Ishikawa (cell line): ENCODE measurements at regions not wholly inside any gene's neighbourhood (a gene's known extent, or its start where the extent isn't known, plus 50 kb on each side); places are given as distances from the start of the nearest gene placed in this dataset.

Source experiments
- CEBPB ChIP-seq: IDR thresholded peaks from 2 replicates; pipeline ENCODE4 v1.6.1; 2012
- CREB1 ChIP-seq: IDR thresholded peaks from 2 replicates; pipeline ENCODE4 v1.6.1; 2012; ENCODE audit warnings: low read depth
- EGR1 ChIP-seq: IDR thresholded peaks from 2 replicates; pipeline ENCODE4 v1.6.1; 2012
- EP300 ChIP-seq: IDR thresholded peaks from 2 replicates; pipeline ENCODE4 v1.6.1; 2012; ENCODE audit warnings: borderline replicate concordance
- FOXM1 ChIP-seq: IDR thresholded peaks from 2 replicates; pipeline ENCODE4 v1.6.1; 2012; ENCODE audit warnings: low read depth, borderline replicate concordance
- NFIC ChIP-seq: IDR thresholded peaks from 2 replicates; pipeline ENCODE4 v1.6.1; 2012
- RAD21 ChIP-seq: IDR thresholded peaks from 2 replicates; pipeline ENCODE4 v1.6.1; 2012; ENCODE audit warnings: low read depth
- REST ChIP-seq: IDR thresholded peaks from 2 replicates; pipeline ENCODE4 v1.6.1; 2012; ENCODE audit warnings: low read depth, mild to moderate bottlenecking
- TAF1 ChIP-seq: IDR thresholded peaks from 2 replicates; pipeline ENCODE4 v1.6.1; 2012; ENCODE audit warnings: low read depth, mild to moderate bottlenecking
- TCF12 ChIP-seq: IDR thresholded peaks from 2 replicates; pipeline ENCODE4 v1.6.1; 2012; ENCODE audit warnings: low read depth
- TEAD4 ChIP-seq: IDR thresholded peaks from 2 replicates; pipeline ENCODE4 v1.6.1; 2012
- USF1 ChIP-seq: IDR thresholded peaks from 2 replicates; pipeline ENCODE4 v1.6.1; 2012
- YY1 ChIP-seq: IDR thresholded peaks from 2 replicates; pipeline ENCODE4 v1.6.1; 2012; ENCODE audit warnings: low read depth
- ZBTB7A ChIP-seq: IDR thresholded peaks from 2 replicates; pipeline ENCODE4 v1.6.1; 2012; ENCODE audit warnings: low read depth
- TF ChIP-seq, protein P1 (sequence below): IDR thresholded peaks from 2 replicates; pipeline ENCODE4 v1.6.1; 2012

- TF ChIP-seq REST (no peak), TEAD4 (no peak), EGR1 (no peak), NFIC (no peak), YY1 (no peak), CEBPB (no peak), TAF1 (no peak), EP300 (no peak), ZBTB7A (no peak), FOXM1 (no peak), USF1 (no peak), TCF12 (no peak), CREB1 (no peak), RAD21 (no peak)
- TF ChIP-seq, protein P1, sequence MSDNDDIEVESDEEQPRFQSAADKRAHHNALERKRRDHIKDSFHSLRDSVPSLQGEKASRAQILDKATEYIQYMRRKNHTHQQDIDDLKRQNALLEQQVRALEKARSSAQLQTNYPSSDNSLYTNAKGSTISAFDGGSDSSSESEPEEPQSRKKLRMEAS: no peak
Measured at GRCh38 chr11:109148669-109149068, 273.3 kb upstream of the C11orf87 start.

DNA sequence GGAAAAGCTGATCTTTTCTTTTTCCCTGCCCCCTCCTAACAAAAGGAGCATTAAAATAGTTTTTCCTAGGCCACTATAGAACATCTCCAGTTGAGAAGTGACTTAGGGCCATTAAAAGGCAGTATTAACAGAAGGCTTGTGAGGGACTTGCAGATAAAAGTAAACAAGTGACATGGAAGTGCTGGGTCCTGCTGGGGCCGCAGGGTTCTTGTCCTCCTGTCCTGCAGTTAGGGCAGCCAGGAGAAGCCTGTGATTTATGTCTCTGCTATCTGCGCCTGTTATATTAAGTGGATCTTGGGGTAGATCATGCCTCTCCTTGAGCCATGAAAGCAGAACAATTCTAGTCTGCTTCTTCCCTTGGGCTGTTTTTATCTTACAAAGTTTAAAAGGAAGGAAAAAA lies 271.4 kb upstream of the C11orf87 start:
- TF ChIP-seq TEAD4 (no peak), EP300 (no peak), TCF12 (no peak), TAF1 (no peak), USF1 (no peak), REST (no peak), CEBPB (no peak), RAD21 (no peak)

DNA sequence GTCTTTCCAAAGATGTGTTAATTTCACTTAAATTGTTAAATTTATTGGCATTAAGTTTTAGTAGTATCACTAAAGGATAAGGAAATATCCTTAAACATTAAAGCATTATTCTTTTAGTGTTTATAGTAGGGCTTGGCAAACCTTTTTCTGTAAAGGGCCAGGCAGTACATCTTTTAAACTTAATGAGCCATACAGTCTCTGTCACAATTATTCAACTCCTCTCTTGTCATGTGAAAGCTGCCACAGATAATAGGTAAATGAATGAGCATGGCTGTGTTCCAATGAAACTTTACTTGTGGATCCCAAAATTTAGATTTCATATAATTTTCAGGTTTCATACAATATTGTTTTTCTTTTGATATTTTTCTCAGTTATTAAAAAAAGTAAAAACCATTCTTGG lies 268.2 kb upstream of the C11orf87 start:
- TF ChIP-seq USF1: no peak

- TF ChIP-seq RAD21: no peak
- no peak for TF ChIP-seq FOXM1
Measured at GRCh38 chr11:109155291-109155690, 266.7 kb upstream of the C11orf87 start.

DNA sequence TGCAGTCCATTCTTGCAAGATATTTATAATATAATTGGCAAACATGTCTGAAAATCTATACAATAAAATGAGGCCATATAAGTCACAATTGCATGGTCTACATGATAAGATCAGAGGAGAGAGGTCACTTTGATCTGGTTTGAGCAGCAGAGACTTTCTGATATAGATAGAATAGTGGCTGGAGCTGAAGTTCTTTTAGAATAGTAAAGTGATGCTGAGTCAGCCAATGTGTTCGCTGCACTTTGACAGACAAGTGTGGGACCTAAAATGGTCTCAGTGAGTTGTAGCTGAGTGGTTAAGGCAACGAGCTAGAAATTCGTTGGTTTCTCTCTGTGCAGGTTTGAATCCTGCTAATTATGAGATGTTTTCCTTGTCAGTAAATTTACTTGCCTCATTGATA lies 257.0 kb upstream of the C11orf87 start:
- TF ChIP-seq USF1 (no peak), CEBPB (no peak), RAD21 (no peak), EP300 (no peak), TEAD4 (no peak), CREB1 (no peak), YY1 (no peak), FOXM1 (no peak), NFIC (no peak), TAF1 (no peak), TCF12 (no peak), REST (no peak), EGR1 (no peak)
